HepG2 (cell line): ENCODE measurements at regions not wholly inside any gene's neighbourhood (a gene's known extent, or its start where the extent isn't known, plus 50 kb on each side); places are given as distances from the start of the nearest gene placed in this dataset.

ENCODE experiments used
- ATAC-seq: fragments of 200-7000 bp; cut with Tn5 transposase; 3 replicates; pipeline ENCODE4 v1.9.1; 2020; ENCODE audit warnings: mild to moderate bottlenecking, moderate library complexity
- BruUV-seq: library from RNA; stranded (reverse); fragments of 400-500 nt; replicated peaks from 2 replicates; lab custom pipeline; 2021; lab: Mats Ljungman, UMichigan
- CTCF ChIA-PET: fragments of 300-600 bp; formaldehyde crosslinking; extraction: SDS; loops from one replicate; lab custom pipeline; 2021; ENCODE audit warnings: low total read pairs, inconsistent platforms, low intra/inter-chr PET ratio; lab: Yijun Ruan, JAX
- POLR2A ChIA-PET: fragments of 350-600 bp; sonication (Branson Sonifier 250); formaldehyde crosslinking; loops from one replicate; lab custom pipeline; 2020; ENCODE audit warnings: antibody characterized with exemption, inconsistent platforms; lab: Yijun Ruan, JAX
- DNase-seq: peaks from one replicate; pipeline ENCODE4 v3.0.0-alpha.2; 2015; ENCODE audit warnings: low spot score
- FAIRE-seq: peaks from 3 replicates; lab custom pipeline; 2011; peaks lifted over from hg19 to GRCh38; lab: Jason Lieb, UNC
- H2AFZ ChIP-seq: one replicate; pipeline ENCODE4 v1.6.1; 2011; ENCODE audit warnings: low read length, inconsistent platforms
- H3K27ac ChIP-seq: fragments of 300-600 bp; 3 replicates; pipeline ENCODE4 v1.8.0; 2011; ENCODE audit warnings: mixed run types, mild to moderate bottlenecking, mixed read lengths, low read length, inconsistent platforms; ENCODE audit not compliant: insufficient read depth; ENCODE audit errors: extremely low read length
- H3K27me3 ChIP-seq, 2 experiments: fragments of 200-600 bp in 1 of 2; 2 replicates in 1 of 2; 3 replicates in 1 of 2; pipeline versions ENCODE4 v1.6.0 to v1.8.0; 2011; ENCODE audit warnings: low read length in 2 of 2, mild to moderate bottlenecking in 2 of 2, moderate library complexity in 2 of 2, inconsistent platforms in 1 of 2; ENCODE audit not compliant: insufficient read depth in 2 of 2, control insufficient read depth in 1 of 2
- H3K36me3 ChIP-seq, 2 experiments: fragments of 200-600 bp in 1 of 2; replicated peaks in 1 of 2; 2 replicates in 1 of 2; 3 replicates in 1 of 2; pipeline versions ENCODE4 v1.5.1 to v1.8.0; 2011; ENCODE audit warnings: low read length in 2 of 2, inconsistent platforms in 1 of 2; ENCODE audit not compliant: insufficient read depth in 2 of 2, control insufficient read depth in 1 of 2
- H3K4me1 ChIP-seq: 2 replicates; pipeline ENCODE4 v1.5.1; 2012; ENCODE audit warnings: low read length, inconsistent platforms; ENCODE audit not compliant: insufficient read depth
- H3K4me2 ChIP-seq: 2 replicates; pipeline ENCODE4 v1.6.0; 2011; ENCODE audit warnings: low read depth, low read length, inconsistent platforms
- H3K4me3 ChIP-seq, 3 experiments: fragments of 200-600 bp in 1 of 3; sonication (generic), shearing (Covaris generic) in 1 of 3; replicated peaks in 1 of 3; 2 replicates each; pipeline ENCODE4 v1.5.1; 2011 to 2016; ENCODE audit warnings: low read length in 3 of 3, inconsistent platforms in 2 of 3, low read depth in 2 of 3, mild to moderate bottlenecking in 2 of 3, control low read depth in 1 of 3, mixed read lengths in 1 of 3; ENCODE audit not compliant: insufficient read depth in 1 of 3
- H3K79me2 ChIP-seq: one replicate; pipeline ENCODE4 v1.6.1; 2011; ENCODE audit warnings: low read length, inconsistent platforms; ENCODE audit not compliant: insufficient read depth
- H3K9ac ChIP-seq: 2 replicates; pipeline ENCODE4 v1.6.0; 2011; ENCODE audit warnings: mild to moderate bottlenecking, low read depth, low read length, inconsistent platforms; ENCODE audit not compliant: insufficient read depth
- H3K9me3 ChIP-seq: 2 replicates; pipeline ENCODE4 v1.5.1; 2012; ENCODE audit warnings: mild to moderate bottlenecking, low read length
- H4K20me1 ChIP-seq: 2 replicates; pipeline ENCODE4 v1.6.0; 2011; ENCODE audit warnings: inconsistent platforms, mild to moderate bottlenecking, low read length, moderate library complexity; ENCODE audit not compliant: insufficient read depth
- EEA1 ChIP-seq: sonication (generic); formaldehyde crosslinking; IDR thresholded peaks from 2 replicates; pipeline ENCODE4 v1.5.1; 2020; ENCODE audit warnings: mild to moderate bottlenecking, missing genetic modification reagents, borderline replicate concordance
- ERF ChIP-seq: IDR thresholded peaks from 2 replicates; pipeline ENCODE4 v1.6.1; 2018; ENCODE audit warnings: missing biosample characterization, missing genetic modification reagents
- HDAC2 ChIP-seq: sonication (generic); formaldehyde crosslinking; IDR thresholded peaks from 2 replicates; pipeline ENCODE4 v1.4.0; 2020; ENCODE audit warnings: missing genetic modification reagents
- HINFP ChIP-seq: sonication (generic); formaldehyde crosslinking; IDR thresholded peaks from 2 replicates; pipeline ENCODE4 v1.4.0; 2020; ENCODE audit warnings: low read depth, mild to moderate bottlenecking, missing genetic modification reagents
- IKZF5 ChIP-seq: IDR thresholded peaks from 2 replicates; pipeline ENCODE4 v1.6.1; 2018; ENCODE audit warnings: missing genetic modification reagents, mild to moderate bottlenecking, missing compliant biosample characterization
- KMT2A ChIP-seq: sonication (generic); formaldehyde crosslinking; IDR thresholded peaks from 2 replicates; pipeline ENCODE4 v1.4.0; 2020; ENCODE audit warnings: missing genetic modification reagents
- THRA ChIP-seq: sonication (generic); formaldehyde crosslinking; IDR thresholded peaks from 2 replicates; pipeline ENCODE4 v1.4.0; 2020; ENCODE audit warnings: missing genetic modification reagents, borderline replicate concordance
- ZFP1 ChIP-seq: IDR thresholded peaks from 2 replicates; pipeline ENCODE4 v1.6.1; 2016
- ZNF24 ChIP-seq: fragments of 450-650 bp; IDR thresholded peaks from 2 replicates; pipeline ENCODE4 v1.6.1; 2017; ENCODE audit warnings: antibody characterized with exemption, mild to moderate bottlenecking
- ZNF282 ChIP-seq: fragments of 450-650 bp; IDR thresholded peaks from 2 replicates; pipeline ENCODE4 v1.6.1; 2018; ENCODE audit not compliant: partially characterized antibody
- ZNF503 ChIP-seq: sonication (generic); formaldehyde crosslinking; IDR thresholded peaks from 2 replicates; pipeline ENCODE4 v1.4.0; 2020; ENCODE audit warnings: missing genetic modification reagents
- ZNF709 ChIP-seq: sonication (generic); formaldehyde crosslinking; IDR thresholded peaks from 2 replicates; pipeline ENCODE4 v1.5.0; 2020; ENCODE audit warnings: mild to moderate bottlenecking, missing genetic modification reagents
- ZNF772 ChIP-seq: sonication (generic); formaldehyde crosslinking; IDR thresholded peaks from 2 replicates; pipeline ENCODE4 v1.5.0; 2020; ENCODE audit warnings: mild to moderate bottlenecking, missing genetic modification reagents
- WGBS: methylation state at CpG from one replicate; pipeline ENCODE4 v1.1.6; 2017; ENCODE audit warnings: low lambda C conversion rate; 5-methylcytosine and 5-hydroxymethylcytosine counted together
- in situ Hi-C: cut with HindIII; loops from 2 replicates; pipeline ENCODE4 v1.10.0; 2017; ENCODE audit warnings: low pct_unique_long_range_greater_than_20kb; ENCODE audit not compliant: extremely low pct_ligation_motif_present
- intact Hi-C: fragments of 100-400 bp; cut with micrococcal nuclease; formaldehyde crosslinking; loops from one replicate; pipeline ENCODE4 v1.10.0; 2022; ENCODE audit not compliant: unreplicated experiment
- TF ChIP-seq, protein P1 (sequence below): sonication (generic); formaldehyde crosslinking; IDR thresholded peaks from 2 replicates; pipeline ENCODE4 v1.9.0; 2022; ENCODE audit warnings: missing genetic modification reagents, mild to moderate bottlenecking, borderline replicate concordance
- TF ChIP-seq, protein P2 (sequence below): sonication (generic); formaldehyde crosslinking; IDR thresholded peaks from 2 replicates; pipeline ENCODE4 v1.5.1; 2020; ENCODE audit warnings: missing genetic modification reagents, mild to moderate bottlenecking, borderline replicate concordance

DNA sequence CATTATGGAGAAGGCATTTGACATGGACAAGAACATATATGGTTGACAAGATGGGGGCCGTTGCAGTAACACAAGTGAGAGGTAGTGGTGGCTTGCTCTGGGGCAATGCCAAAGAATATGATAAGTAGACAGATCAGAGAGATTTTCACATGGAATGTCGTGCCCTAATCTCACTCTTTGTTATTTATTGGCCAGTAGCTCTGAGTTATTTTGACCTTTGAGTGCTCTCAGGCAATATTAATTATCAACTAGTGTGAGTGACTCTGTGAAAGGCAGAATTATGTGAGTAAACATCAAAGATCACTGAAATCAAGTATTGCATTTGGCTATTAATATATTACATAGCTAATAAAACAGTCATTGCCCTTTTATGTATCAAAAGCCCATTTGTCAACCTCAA, 164.9 kb upstream of the ADAMTS9 start:
- Histone ChIP-seq H2AFZ (no peak overlapping the region), H3K36me3 (no peaks in the 10 kb centered on the region), H3K9ac (no peak overlapping the region), H3K4me3 (no peak overlapping the region), H3K4me2 (no peak overlapping the region), H3K9me3 (no peaks in the 10 kb centered on the region), H3K27me3 (no peaks in the 10 kb centered on the region), H4K20me1 (no peaks in the 10 kb centered on the region), H3K4me1 (no peaks in the 10 kb centered on the region), H3K79me2 (no peaks in the 10 kb centered on the region), H3K27ac (no peak overlapping the region)
- no peak for ATAC-seq
- no peak for FAIRE-seq
- DNase-seq: no peak
- in situ Hi-C loops: no loop called here
- ChIA-PET CTCF (no interaction called here), POLR2A (no interaction called here)
- BruUV-seq: no TSS peak
- 4% methylated on average over 2 of the region's 2 CpGs for WGBS
- intact Hi-C loops: no loop called here
- TF ChIP-seq, protein P1, sequence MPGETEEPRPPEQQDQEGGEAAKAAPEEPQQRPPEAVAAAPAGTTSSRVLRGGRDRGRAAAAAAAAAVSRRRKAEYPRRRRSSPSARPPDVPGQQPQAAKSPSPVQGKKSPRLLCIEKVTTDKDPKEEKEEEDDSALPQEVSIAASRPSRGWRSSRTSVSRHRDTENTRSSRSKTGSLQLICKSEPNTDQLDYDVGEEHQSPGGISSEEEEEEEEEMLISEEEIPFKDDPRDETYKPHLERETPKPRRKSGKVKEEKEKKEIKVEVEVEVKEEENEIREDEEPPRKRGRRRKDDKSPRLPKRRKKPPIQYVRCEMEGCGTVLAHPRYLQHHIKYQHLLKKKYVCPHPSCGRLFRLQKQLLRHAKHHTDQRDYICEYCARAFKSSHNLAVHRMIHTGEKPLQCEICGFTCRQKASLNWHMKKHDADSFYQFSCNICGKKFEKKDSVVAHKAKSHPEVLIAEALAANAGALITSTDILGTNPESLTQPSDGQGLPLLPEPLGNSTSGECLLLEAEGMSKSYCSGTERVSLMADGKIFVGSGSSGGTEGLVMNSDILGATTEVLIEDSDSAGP (CRISPR knock-in tag): no peak
- no peak for TF ChIP-seq HDAC2 (CRISPR knock-in tag)
- no peak for TF ChIP-seq EEA1 (CRISPR knock-in tag)
- TF ChIP-seq, protein P2, sequence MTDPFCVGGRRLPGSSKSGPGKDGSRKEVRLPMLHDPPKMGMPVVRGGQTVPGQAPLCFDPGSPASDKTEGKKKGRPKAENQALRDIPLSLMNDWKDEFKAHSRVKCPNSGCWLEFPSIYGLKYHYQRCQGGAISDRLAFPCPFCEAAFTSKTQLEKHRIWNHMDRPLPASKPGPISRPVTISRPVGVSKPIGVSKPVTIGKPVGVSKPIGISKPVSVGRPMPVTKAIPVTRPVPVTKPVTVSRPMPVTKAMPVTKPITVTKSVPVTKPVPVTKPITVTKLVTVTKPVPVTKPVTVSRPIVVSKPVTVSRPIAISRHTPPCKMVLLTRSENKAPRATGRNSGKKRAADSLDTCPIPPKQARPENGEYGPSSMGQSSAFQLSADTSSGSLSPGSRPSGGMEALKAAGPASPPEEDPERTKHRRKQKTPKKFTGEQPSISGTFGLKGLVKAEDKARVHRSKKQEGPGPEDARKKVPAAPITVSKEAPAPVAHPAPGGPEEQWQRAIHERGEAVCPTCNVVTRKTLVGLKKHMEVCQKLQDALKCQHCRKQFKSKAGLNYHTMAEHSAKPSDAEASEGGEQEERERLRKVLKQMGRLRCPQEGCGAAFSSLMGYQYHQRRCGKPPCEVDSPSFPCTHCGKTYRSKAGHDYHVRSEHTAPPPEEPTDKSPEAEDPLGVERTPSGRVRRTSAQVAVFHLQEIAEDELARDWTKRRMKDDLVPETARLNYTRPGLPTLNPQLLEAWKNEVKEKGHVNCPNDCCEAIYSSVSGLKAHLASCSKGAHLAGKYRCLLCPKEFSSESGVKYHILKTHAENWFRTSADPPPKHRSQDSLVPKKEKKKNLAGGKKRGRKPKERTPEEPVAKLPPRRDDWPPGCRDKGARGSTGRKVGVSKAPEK (CRISPR knock-in tag): no peak
- TF ChIP-seq ZNF24: no peak
- TF ChIP-seq ZFP1: no peak
- no peak for TF ChIP-seq THRA (CRISPR knock-in tag)
- no peak for TF ChIP-seq KMT2A
- no peak for TF ChIP-seq ZNF772 (CRISPR knock-in tag)
- no peak for TF ChIP-seq IKZF5 (CRISPR knock-in tag)
- TF ChIP-seq HINFP (CRISPR knock-in tag): no peak
- TF ChIP-seq ZNF503 (CRISPR knock-in tag): no peak
- TF ChIP-seq ZNF282: no peak
- no peak for TF ChIP-seq ZNF709 (CRISPR knock-in tag)
- no peak for TF ChIP-seq ERF
